Lung (tissue), 11 donors: ENCODE measurements at regions not wholly inside any gene's neighbourhood (a gene's known extent, or its start where the extent isn't known, plus 50 kb on each side); places are given as distances from the start of the nearest gene placed in this dataset.

ENCODE experiments used
- ATAC-seq: fragments of 200-7000 bp; cut with Tn5 transposase; one replicate; pipeline ENCODE4 v1.9.1; 2020; ENCODE audit warnings: moderate number of reproducible peaks; ENCODE audit not compliant: insufficient read depth, low FRiP score
- DNase-seq, 3 donors: peaks; one replicate each; pipeline ENCODE4 v3.0.0-alpha.2; 2013 to 2017
- H3K27ac ChIP-seq, 2 donors: one replicate each; pipeline ENCODE4 v1.5.1; 2013; ENCODE audit warnings: mild to moderate bottlenecking in 2 of 2, moderate library complexity in 2 of 2, control low read depth in 1 of 2, inconsistent platforms in 1 of 2, low read depth in 1 of 2, low read length in 1 of 2
- H3K27me3 ChIP-seq, 3 donors: one replicate each; pipeline ENCODE4 v1.5.1; 2013; ENCODE audit warnings: low read length in 2 of 3; ENCODE audit not compliant: control insufficient read depth in 3 of 3, insufficient read depth in 3 of 3
- H3K36me3 ChIP-seq, 4 donors: one replicate each; pipeline ENCODE4 v1.5.1; 2013; ENCODE audit warnings: low read length in 4 of 4, mild to moderate bottlenecking in 1 of 4, moderate library complexity in 1 of 4; ENCODE audit not compliant: control insufficient read depth in 4 of 4, insufficient read depth in 4 of 4
- H3K4me1 ChIP-seq, 5 donors: one replicate each; pipeline ENCODE4 v1.5.1; 2013; ENCODE audit warnings: low read length in 5 of 5, mild to moderate bottlenecking in 2 of 5, moderate library complexity in 1 of 5; ENCODE audit not compliant: control insufficient read depth in 5 of 5, insufficient read depth in 5 of 5
- H3K4me3 ChIP-seq: one replicate; pipeline ENCODE4 v1.5.1; 2013; ENCODE audit warnings: mild to moderate bottlenecking, control low read depth, moderate library complexity
- H3K9ac ChIP-seq, 2 donors: one replicate each; pipeline ENCODE4 v1.5.1; 2013; ENCODE audit warnings: low read length in 2 of 2, control low read depth in 1 of 2; ENCODE audit not compliant: insufficient read depth in 1 of 2
- H3K9me3 ChIP-seq, 4 donors: one replicate each; pipeline ENCODE4 v1.5.1; 2013; ENCODE audit warnings: low read length in 3 of 4, mild to moderate bottlenecking in 1 of 4, moderate library complexity in 1 of 4; ENCODE audit not compliant: control insufficient read depth in 4 of 4, insufficient read depth in 3 of 4
- CTCF ChIP-seq: IDR thresholded peaks from 2 replicates; pipeline ENCODE4 v1.5.1; 2012; ENCODE audit warnings: mild to moderate bottlenecking; ENCODE audit errors: control extremely low read depth, extremely low read depth
- WGBS, 2 donors: extraction: QIAGEN DNeasy Blood & Tissue Kit; methylation state at CpG; one replicate each; pipeline ENCODE4 v1.1.7; 2013; 5-methylcytosine and 5-hydroxymethylcytosine counted together
- donor health status: control.
- donor health status: control.
- donor health status: Bipolar disorder and iron deficiency.
- donor health status: healthy.
- donor health status: DM: yes; HTN: yes; CAD: no.

DNA sequence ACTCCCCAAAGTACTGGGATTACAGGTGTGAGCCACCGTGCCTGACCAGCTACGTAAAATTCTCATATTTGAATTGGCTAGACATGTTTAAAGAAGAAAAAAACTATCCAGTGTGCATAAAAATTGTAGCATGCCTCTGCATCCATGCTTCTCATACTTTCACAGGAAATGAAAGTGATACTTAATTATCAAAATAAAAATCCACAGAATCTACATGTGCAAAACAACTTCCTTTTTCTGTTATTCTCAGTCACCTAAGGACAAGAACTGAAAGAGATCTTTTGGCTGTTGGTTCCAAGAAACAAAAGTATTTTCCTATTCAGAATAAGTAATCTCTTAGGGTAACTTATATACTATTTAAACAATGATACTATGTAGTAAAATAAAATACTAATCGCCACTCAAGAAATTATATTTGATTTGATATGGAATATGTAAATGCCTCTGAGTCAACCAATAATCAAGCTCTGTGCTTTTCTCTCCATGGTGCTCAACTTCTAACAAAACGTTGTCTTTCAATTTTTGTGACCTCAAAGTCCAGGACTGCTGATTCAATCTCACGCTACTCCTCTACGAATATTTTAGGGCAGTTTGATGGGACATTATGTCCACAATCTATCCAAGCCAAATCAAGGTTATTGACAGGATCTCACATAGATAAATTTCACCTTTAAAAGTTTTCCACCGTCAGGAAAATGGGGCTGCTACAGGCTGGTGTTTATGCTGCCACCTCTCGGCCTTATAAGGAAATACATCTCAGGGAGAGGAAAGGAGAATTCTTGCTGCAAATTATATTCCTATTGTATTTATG is 102.7 kb downstream of the ZNF281 start:
- H3K36me3 ChIP-seq = no peaks in the 10 kb centered on the region
- no peaks in the 10 kb centered on the region for H3K27me3 ChIP-seq
- DNase-seq = peak in 2 of 3 donors; percentile 45 to 62
- no peak overlapping the region for H3K4me3 ChIP-seq
- no peak for ATAC-seq
- no peak overlapping the region for H3K27ac ChIP-seq
- no peak overlapping the region for H3K9ac ChIP-seq
- no peaks in the 10 kb centered on the region for H3K9me3 ChIP-seq
- H3K4me1 ChIP-seq = peaks cover 0 to 7% (median 0%) of the 10 kb centered on the region in 5 donors
- TF ChIP-seq CTCF = peak; percentile 66
- 44 to 57% methylated on average over 8 of the region's 8 CpGs for WGBS, 2 donors

GRCh38 chr1:200305806-200306205 is 104.0 kb downstream of the ZNF281 start:
- H3K36me3 ChIP-seq = no peaks in the 10 kb centered on the region
- peaks cover 0 to 17% (median 0%) of the 10 kb centered on the region in 5 donors for H3K4me1 ChIP-seq
- no peak overlapping the region for H3K9ac ChIP-seq
- no peaks in the 10 kb centered on the region for H3K27me3 ChIP-seq
- H3K27ac ChIP-seq = no peak overlapping the region
- DNase-seq = no peak
- no peaks in the 10 kb centered on the region for H3K9me3 ChIP-seq
- no peak overlapping the region for H3K4me3 ChIP-seq
- no peak for ATAC-seq
- no peak for TF ChIP-seq CTCF

- no peak for TF ChIP-seq CTCF
- no peak overlapping the region for H3K9ac ChIP-seq
- no peaks in the 10 kb centered on the region for H3K9me3 ChIP-seq
- 84 to 94% methylated on average over 1 of the region's 1 CpG for WGBS, 2 donors
- no peak overlapping the region for H3K27ac ChIP-seq
- no peak for ATAC-seq
- H3K4me1 ChIP-seq = peaks cover 0 to 17% (median 0%) of the 10 kb centered on the region in 5 donors
- DNase-seq = peak in 2 of 3 donors; percentile 16 to 32
- H3K4me3 ChIP-seq = no peak overlapping the region
- H3K36me3 ChIP-seq = no peaks in the 10 kb centered on the region
- no peaks in the 10 kb centered on the region for H3K27me3 ChIP-seq
Observed at GRCh38 chr1:200304171-200304570, 105.7 kb downstream of the ZNF281 start.
